K562 (cell line): ENCODE measurements at regions not wholly inside any gene's neighbourhood (a gene's known extent, or its start where the extent isn't known, plus 50 kb on each side); places are given as distances from the start of the nearest gene placed in this dataset.

Experiments used
- ATAC-seq: fragments of 200-7000 bp; cut with Tn5 transposase; 3 replicates; pipeline ENCODE4 v1.9.1; 2020; ENCODE audit warnings: moderate library complexity
- BruUV-seq: library from RNA; stranded (reverse); fragments of 400-500 nt; replicated peaks from 2 replicates; lab custom pipeline; 2021; lab: Mats Ljungman, UMichigan
- CTCF ChIA-PET: fragments of 300-600 bp; formaldehyde crosslinking; extraction: SDS; loops from one replicate; lab custom pipeline; 2021; ENCODE audit warnings: low intra/inter-chr PET ratio; lab: Yijun Ruan, JAX
- POLR2A ChIA-PET: fragments of 300-600, 350-650 bp; sonication (Branson Sonifier 250); formaldehyde crosslinking; extraction: SDS; loops from one replicate; lab custom pipeline; 2021; ENCODE audit warnings: antibody characterized with exemption, inconsistent platforms; lab: Yijun Ruan, JAX
- DNase-seq, 4 experiments: peaks; one replicate each; pipeline versions ENCODE4 v3.0.0 to v3.0.0-alpha.2; 2011 to 2018; ENCODE audit warnings: low spot score in 3 of 4, mixed read lengths in 3 of 4; ENCODE audit errors: extremely low read depth in 1 of 4
- FAIRE-seq: peaks from 2 replicates; lab custom pipeline; 2011; peaks lifted over from hg19 to GRCh38; lab: Jason Lieb, UNC
- H2AFZ ChIP-seq: 2 replicates; pipeline ENCODE4 v1.6.0; 2011; ENCODE audit warnings: low read depth, low read length, control low read depth, inconsistent platforms
- H3K27ac ChIP-seq: fragments of 200-600 bp; 3 replicates; pipeline ENCODE4 v1.8.0; 2011; ENCODE audit warnings: low read depth, mild to moderate bottlenecking, control low read depth, inconsistent platforms, low read length, moderate library complexity, mixed read lengths; ENCODE audit errors: extremely low read depth
- H3K27me3 ChIP-seq, 2 experiments: fragments of 300-600 bp in 1 of 2; 2 replicates in 1 of 2; 3 replicates in 1 of 2; pipeline versions ENCODE4 v1.6.0 to v1.8.0; 2011; ENCODE audit warnings: inconsistent platforms in 2 of 2, low read length in 2 of 2, mild to moderate bottlenecking in 1 of 2, mixed read lengths in 1 of 2, moderate library complexity in 1 of 2; ENCODE audit not compliant: control insufficient read depth in 2 of 2, insufficient read depth in 2 of 2
- H3K36me3 ChIP-seq: fragments of 300-600 bp; 3 replicates; pipeline ENCODE4 v1.8.0; 2011; ENCODE audit warnings: mild to moderate bottlenecking, low read length, inconsistent platforms; ENCODE audit not compliant: control insufficient read depth, insufficient read depth
- H3K4me1 ChIP-seq, 2 experiments: fragments of 200-600 bp in 1 of 2; replicated peaks in 1 of 2; 2 replicates in 1 of 2; 3 replicates in 1 of 2; pipeline versions ENCODE4 v1.5.1 to v1.8.0; 2011; ENCODE audit warnings: inconsistent platforms in 2 of 2, low read length in 2 of 2, mild to moderate bottlenecking in 1 of 2, mixed read lengths in 1 of 2, moderate library complexity in 1 of 2; ENCODE audit not compliant: control insufficient read depth in 2 of 2, insufficient read depth in 2 of 2
- H3K4me2 ChIP-seq: 2 replicates; pipeline ENCODE4 v1.6.1; 2011; ENCODE audit warnings: low read length, control low read depth, inconsistent platforms, mixed read lengths; ENCODE audit not compliant: insufficient read depth
- H3K4me3 ChIP-seq: fragments of 200-600 bp; sonication (generic), shearing (Covaris generic); 2 replicates; pipeline ENCODE4 v1.5.1; 2016; ENCODE audit warnings: control low read depth, inconsistent platforms
- H3K79me2 ChIP-seq: fragments of 200-600 bp; 3 replicates; pipeline ENCODE4 v1.8.0; 2011; ENCODE audit warnings: low read length, inconsistent platforms; ENCODE audit not compliant: control insufficient read depth, insufficient read depth
- H3K9ac ChIP-seq, 2 experiments: 2 replicates each; pipeline versions ENCODE4 v1.6.0 to v1.6.1; 2011; ENCODE audit warnings: low read depth in 2 of 2, low read length in 2 of 2, control low read depth in 1 of 2, inconsistent platforms in 1 of 2, mild to moderate bottlenecking in 1 of 2, mixed read lengths in 1 of 2; ENCODE audit not compliant: insufficient read depth in 1 of 2
- H3K9me1 ChIP-seq: one replicate; pipeline ENCODE4 v1.6.0; 2011; ENCODE audit warnings: inconsistent platforms, mild to moderate bottlenecking, low read length, moderate library complexity; ENCODE audit not compliant: control insufficient read depth, insufficient read depth
- H3K9me3 ChIP-seq: replicated peaks from 2 replicates; pipeline ENCODE4 v1.5.1; 2011; ENCODE audit warnings: low read depth, low read length, inconsistent platforms; ENCODE audit not compliant: control insufficient read depth, insufficient read depth
- H4K20me1 ChIP-seq: replicated peaks from 2 replicates; pipeline ENCODE4 v1.6.1; 2011; ENCODE audit warnings: low read length, inconsistent platforms, mixed read lengths; ENCODE audit not compliant: control insufficient read depth, insufficient read depth
- CHD4 ChIP-seq: fragments of 200-600 bp; sonication (generic); IDR thresholded peaks from 3 replicates; pipeline ENCODE4 v1.6.1; 2012; ENCODE audit warnings: low read depth, mild to moderate bottlenecking, mixed read lengths, low read length, inconsistent platforms; ENCODE audit not compliant: insufficient read depth, insufficient replicate concordance, poor library complexity, severe bottlenecking
- CUX1 ChIP-seq: fragments of 200-800 bp; sonication (Bioruptor generic); IDR thresholded peaks from 2 replicates; pipeline ENCODE4 v1.6.1; 2016; ENCODE audit warnings: missing genetic modification characterization, missing compliant biosample characterization
- EP300 ChIP-seq: IDR thresholded peaks from 2 replicates; pipeline ENCODE4 v1.6.1; 2012; ENCODE audit warnings: low read length, improper control_type of control experiment
- FOXJ2 ChIP-seq: fragments of 200-800 bp; sonication (Bioruptor generic); IDR thresholded peaks from 2 replicates; pipeline ENCODE4 v1.6.1; 2016; ENCODE audit warnings: missing genetic modification characterization, missing compliant biosample characterization
- IFI16 ChIP-seq: fragments of 250-450 bp; sonication (Bioruptor Pico); IDR thresholded peaks from 2 replicates; pipeline ENCODE4 v2.1.2; 2022; ENCODE audit warnings: mild to moderate bottlenecking, inconsistent platforms
- NELFE ChIP-seq: IDR thresholded peaks from 2 replicates; pipeline ENCODE4 v1.6.1; 2011; ENCODE audit warnings: mild to moderate bottlenecking; ENCODE audit not compliant: insufficient read depth, insufficient read length
- XRCC4 ChIP-seq: IDR thresholded peaks from one replicate; pipeline ENCODE4 v1.6.1; 2011; ENCODE audit not compliant: insufficient read depth, insufficient read length; ENCODE audit errors: extremely low read depth
- ZNF75A ChIP-seq: fragments of 450-650 bp; formaldehyde crosslinking; IDR thresholded peaks from 2 replicates; pipeline ENCODE4 v1.4.0; 2020; ENCODE audit warnings: mild to moderate bottlenecking
- WGBS: fragments of 100-300 bp; shearing (Covaris generic); methylation state at CpG from one replicate; pipeline ENCODE4 v1.1.6; 2016; ENCODE audit warnings: low coverage, mixed read lengths; ENCODE audit not compliant: insufficient coverage; ENCODE audit errors: missing lambda C conversion rate; 5-methylcytosine and 5-hydroxymethylcytosine counted together
- in situ Hi-C: fragments of 300-500 bp; cut with MboI; formaldehyde crosslinking; loops from 4 replicates; pipeline ENCODE4 v1.15.0; 2018; ENCODE audit warnings: inconsistent platforms, mixed read lengths
- intact Hi-C: fragments of 100-400 bp; cut with micrococcal nuclease; formaldehyde crosslinking; loops from 2 replicates; pipeline ENCODE4 v1.14.2; 2022

GRCh38 chrX:69089203-69089602 lies 76.0 kb downstream of the PJA1 start:
- POLR2A ChIA-PET, result interaction anchor here (0.5 to 0.6 kb wide), 2 partner anchors 46 to 262 kb away, joined by 3 to 5 read pairs; no protein-coding TSS in a partner anchor
- no peak overlapping the region for H3K27ac ChIP-seq
- no peak for DNase-seq
- H3K4me2 ChIP-seq, result no peak overlapping the region
- H4K20me1 ChIP-seq, result no peaks in the 10 kb centered on the region
- intact Hi-C loops (no loop called here), in situ Hi-C loops (loop anchor here (10.0 kb wide), 1 partner anchor 126 kb away; no protein-coding TSS in a partner anchor)
- H3K4me1 ChIP-seq, result no peaks in the 10 kb centered on the region
- CTCF ChIA-PET, result no interaction called here
- H3K4me3 ChIP-seq, result no peak overlapping the region
- H3K79me2 ChIP-seq, result no peaks in the 10 kb centered on the region
- H3K9me3 ChIP-seq, result no peaks in the 10 kb centered on the region
- no TSS peak for BruUV-seq
- no peaks in the 10 kb centered on the region; a peak in 2 of 5 replicates for H3K27me3 ChIP-seq
- TF ChIP-seq ZNF75A (CRISPR knock-in tag) (no peak), FOXJ2 (tag) (no peak), IFI16 (CRISPR knock-in tag) (no peak)
- TF ChIP-seq, all 486 proteins: peak for 0
- FAIRE-seq (no peak), ATAC-seq (no peak)
- H3K9ac ChIP-seq, result no peak overlapping the region
- H2AFZ ChIP-seq, result no peak overlapping the region
- 0% methylated on average over 1 of the region's 3 CpGs for WGBS
- no peaks in the 10 kb centered on the region for H3K9me1 ChIP-seq
- no peaks in the 10 kb centered on the region for H3K36me3 ChIP-seq

GRCh38 chrX:69088171-69088938 lies 76.9 kb downstream of the PJA1 start:
- Histone ChIP-seq H3K36me3 (no peaks in the 10 kb centered on the region), H3K9ac (no peak overlapping the region), H3K27me3 (no peaks in the 10 kb centered on the region; a peak in 2 of 5 replicates), H3K4me1 (no peaks in the 10 kb centered on the region), H2AFZ (no peak overlapping the region), H3K4me2 (no peak overlapping the region), H3K79me2 (no peaks in the 10 kb centered on the region), H3K27ac (no peak overlapping the region), H3K4me3 (no peak overlapping the region), H3K9me3 (no peaks in the 10 kb centered on the region), H3K9me1 (no peaks in the 10 kb centered on the region), H4K20me1 (no peaks in the 10 kb centered on the region)
- BruUV-seq, result no TSS peak
- ChIA-PET CTCF (interaction anchor here (0.7 kb wide), 1 partner anchor 133 kb away, joined by 3 read pairs; no protein-coding TSS in a partner anchor), POLR2A (interaction anchor here (0.6 kb wide), 1 partner anchor 262 kb away, joined by 3 read pairs; no protein-coding TSS in a partner anchor)
- FAIRE-seq (no peak), ATAC-seq (no peak), DNase-seq (no peak)
- in situ Hi-C loops, result loop anchor here (10.0 kb wide), 1 partner anchor 126 kb away; no protein-coding TSS in a partner anchor
- intact Hi-C loops, result no loop called here
- 2% methylated on average over 9 of the region's 12 CpGs for WGBS
- no peak for TF ChIP-seq CUX1 (CRISPR knock-in tag)
- TF ChIP-seq EP300, result no peak
- no peak for TF ChIP-seq XRCC4
- no peak for TF ChIP-seq CHD4
- TF ChIP-seq NELFE, result no peak
